ENCODE measurements at regions not wholly inside any gene's neighbourhood (a gene's known extent, or its start where the extent isn't known, plus 50 kb on each side); places are given as distances from the start of the nearest gene placed in this dataset.

DNA sequence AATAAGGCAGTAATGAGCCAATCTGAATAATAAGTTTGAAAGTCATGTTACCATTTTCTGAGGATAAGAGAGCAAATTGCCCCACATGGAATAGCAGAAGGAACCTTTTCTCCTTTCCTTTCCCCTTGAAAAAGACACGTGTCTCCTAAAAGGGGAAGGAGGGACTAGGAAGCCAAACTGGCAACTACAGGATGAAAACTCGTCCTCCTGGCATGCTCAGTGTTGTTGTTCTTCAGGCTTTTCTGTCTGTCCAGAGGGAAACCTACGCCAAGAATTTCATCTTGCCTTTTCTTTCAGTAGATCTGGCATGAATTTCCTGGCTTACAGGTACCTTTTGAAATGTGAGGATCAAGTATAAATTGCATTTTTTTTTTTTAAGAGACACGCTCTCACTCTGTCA, 355.9 kb upstream of the TLE4 start:
- no peak for DNase-seq (ENCODE audit: low spot score)

DNA sequence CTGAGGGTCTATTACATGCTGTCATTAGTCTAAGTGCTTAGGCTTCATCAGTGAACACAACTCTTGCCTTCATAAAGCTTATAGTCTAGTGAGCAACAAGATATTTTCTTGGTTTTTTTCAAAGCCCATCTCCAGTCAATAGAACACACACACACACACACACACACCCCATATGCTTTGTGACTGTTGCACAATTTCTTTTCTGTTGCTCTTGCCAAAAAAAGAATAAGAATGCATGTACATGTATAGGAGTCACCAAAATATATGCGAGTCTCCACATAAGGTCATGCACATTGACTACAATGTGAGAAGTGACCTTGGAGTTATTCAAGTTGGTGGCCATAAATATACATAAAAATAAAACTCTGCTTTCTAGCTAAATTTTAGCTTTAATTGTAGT, 351.5 kb upstream of the TLE4 start:
- DNase-seq (ENCODE audit: low spot score): no peak

- DNase-seq (ENCODE audit: low spot score): no peak
These were observed 351.1 kb upstream of the TLE4 start for GRCh38 chr9:79220666-79221065.

DNA sequence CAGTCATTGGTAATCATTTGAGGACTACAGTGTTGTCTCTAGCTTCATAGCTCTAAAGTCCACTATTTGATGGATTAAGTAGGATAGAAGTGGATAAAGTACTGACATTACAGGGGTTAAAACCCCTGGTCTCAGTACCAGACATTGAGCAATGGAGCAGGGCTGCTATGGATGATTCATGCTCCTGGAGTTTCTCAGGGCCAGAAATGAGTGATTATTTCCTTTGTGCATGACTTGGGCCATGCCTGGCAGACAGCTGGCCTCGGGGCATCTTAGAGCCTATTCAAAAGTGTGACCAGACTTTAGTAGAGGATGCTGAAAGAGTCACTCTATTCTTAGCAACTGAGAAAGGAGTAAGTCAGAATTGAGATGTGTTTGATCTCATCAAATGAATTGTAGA, 350.7 kb upstream of the TLE4 start:
- DNase-seq (ENCODE audit: low spot score): no peak

GRCh38 chr9:79222483-79222882, 349.3 kb upstream of the TLE4 start:
- DNase-seq (ENCODE audit: low spot score): no peak

GRCh38 chr9:79224672-79225433, 346.9 kb upstream of the TLE4 start:
- no peak for DNase-seq (ENCODE audit: low spot score)

- DNase-seq (ENCODE audit: low spot score): no peak
These were observed 338.2 kb upstream of the TLE4 start for GRCh38 chr9:79233542-79233941.

DNA sequence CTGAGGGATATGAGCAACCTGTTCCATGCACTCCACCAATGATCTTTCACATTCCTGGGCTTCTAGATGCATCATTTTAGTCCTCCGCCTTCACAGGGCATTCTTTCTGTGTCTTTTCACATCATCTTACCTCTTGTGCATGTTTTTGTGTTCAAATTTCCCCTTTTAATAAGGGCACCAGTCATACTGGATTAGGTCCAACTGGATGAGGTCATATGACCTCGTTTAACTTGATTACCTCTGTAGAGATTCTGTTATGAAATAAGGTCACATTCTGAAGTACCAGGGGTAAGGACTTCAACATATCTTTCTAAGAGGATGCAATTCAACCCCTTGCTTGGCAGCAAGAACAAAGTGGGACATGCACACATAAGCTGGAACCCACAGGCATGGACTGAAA, 335.3 kb upstream of the TLE4 start:
- no peak for DNase-seq (ENCODE audit: low spot score)

DNA sequence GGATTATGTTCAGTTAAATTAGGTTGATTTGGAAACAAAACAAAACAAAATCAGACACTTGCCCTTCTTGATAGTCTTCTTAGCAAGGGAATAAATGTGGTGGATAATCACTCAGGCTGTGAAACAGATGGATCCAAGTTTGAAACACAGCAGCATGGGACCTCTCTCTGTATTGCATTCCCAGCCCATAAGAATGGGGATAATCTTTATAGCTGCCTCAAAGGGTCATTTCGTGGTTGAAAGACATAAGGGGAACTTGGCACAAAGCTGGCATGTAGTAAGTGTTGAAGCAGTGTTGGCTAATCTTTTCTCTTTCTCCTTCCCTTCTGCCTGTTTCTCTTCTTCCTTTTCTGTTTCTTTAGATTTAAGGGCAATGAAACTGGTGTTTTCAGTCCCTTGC, 333.9 kb upstream of the TLE4 start:
- no peak for DNase-seq (ENCODE audit: low spot score)

- DNase-seq (ENCODE audit: low spot score): no peak
These were observed 331.0 kb upstream of the TLE4 start for GRCh38 chr9:79240774-79241173.

DNA sequence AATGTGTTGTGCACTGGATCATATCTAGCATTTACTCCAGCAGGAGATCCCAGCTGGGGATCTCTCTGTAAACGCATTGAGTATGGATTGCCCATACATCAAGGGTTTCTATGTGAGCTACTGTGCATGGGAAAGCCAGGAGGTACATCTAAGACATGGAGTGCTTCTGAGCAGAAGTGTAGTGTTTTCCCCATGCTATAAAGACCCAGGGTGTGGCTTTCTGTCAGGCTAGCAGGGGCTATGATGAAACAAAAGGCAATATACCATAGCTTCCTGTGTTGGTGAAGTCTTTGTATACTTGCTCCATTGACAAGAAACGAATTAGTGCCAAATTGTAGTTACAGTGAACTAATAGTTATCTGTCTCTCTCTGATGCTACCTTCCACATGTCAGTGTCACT, 329.3 kb upstream of the TLE4 start:
- DNase-seq (ENCODE audit: low spot score): no peak

DNA sequence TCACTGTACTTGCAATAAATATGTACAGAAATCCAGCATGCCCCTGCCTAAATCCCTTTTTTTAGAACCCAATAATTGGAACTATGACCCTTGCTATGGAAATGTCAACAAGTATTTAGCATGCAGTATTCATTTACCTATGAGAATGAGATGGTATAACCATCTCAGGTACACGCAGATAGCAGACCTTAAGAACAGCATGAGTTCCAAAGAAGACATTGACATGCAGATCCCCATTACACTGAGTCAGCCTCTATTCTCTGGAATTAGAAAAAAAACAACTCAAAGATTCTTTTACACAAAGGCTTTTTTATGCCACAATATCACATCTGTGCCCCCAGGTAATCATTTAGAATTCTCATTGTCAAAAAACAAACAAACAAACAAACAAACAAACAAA, 325.6 kb upstream of the TLE4 start:
- DNase-seq (ENCODE audit: low spot score): no peak

DNA sequence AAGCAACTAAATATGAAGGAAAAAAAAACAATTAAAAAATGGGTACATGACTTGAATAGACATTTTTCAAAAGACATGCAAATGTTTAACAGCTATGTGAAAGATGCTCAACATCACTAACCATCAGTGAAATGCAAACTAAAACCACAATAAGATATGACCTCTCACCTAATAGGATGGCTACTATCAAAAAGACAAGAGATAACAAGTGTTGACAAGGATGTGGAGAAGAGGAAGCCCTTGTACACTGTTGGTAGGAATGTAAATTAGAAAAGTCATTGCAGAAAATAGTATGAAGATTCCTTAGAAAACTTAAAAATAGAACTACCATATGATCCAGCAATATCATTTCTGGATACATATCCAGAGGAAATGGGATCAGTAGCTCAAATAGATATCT, 324.7 kb upstream of the TLE4 start:
- DNase-seq (ENCODE audit: low spot score): no peak

- DNase-seq (ENCODE audit: low spot score): no peak
These were observed 321.0 kb upstream of the TLE4 start for GRCh38 chr9:79250806-79251205.

- no peak for DNase-seq (ENCODE audit: low spot score)
These were observed 316.7 kb upstream of the TLE4 start for GRCh38 chr9:79254900-79255650.

DNA sequence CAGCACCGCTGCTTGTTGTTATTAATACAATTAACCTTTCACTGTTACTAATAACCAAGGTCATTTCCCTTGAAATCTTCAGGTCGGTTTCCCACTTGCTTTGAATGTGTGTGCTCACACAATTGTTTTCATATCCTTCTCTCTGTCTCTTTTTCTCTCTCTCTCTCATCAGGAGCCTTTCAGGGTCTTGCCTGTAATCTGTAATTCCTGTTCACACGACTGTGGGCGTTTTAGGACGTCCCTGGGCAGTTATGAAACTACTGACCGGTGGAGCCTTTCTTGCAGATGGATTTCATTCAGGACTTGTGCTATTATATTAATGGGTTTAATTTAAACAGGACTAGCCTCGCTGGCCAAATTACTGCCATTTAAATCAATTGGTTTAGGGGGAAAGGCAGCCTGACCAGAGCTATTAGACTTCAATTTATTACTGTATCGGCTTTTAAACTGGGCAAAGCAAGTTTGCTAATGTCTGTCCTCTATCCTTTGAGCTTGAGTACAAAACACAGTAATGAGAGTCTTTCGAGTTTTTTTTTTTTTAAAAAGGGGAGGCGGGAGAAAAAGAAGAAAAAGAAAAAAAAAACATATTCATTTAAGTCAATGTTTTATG, 316.0 kb upstream of the TLE4 start:
- no peak for DNase-seq (ENCODE audit: low spot score)

GRCh38 chr9:79256691-79257213, 315.0 kb upstream of the TLE4 start:
- DNase-seq (ENCODE audit: low spot score): peak; percentile 74

DNA sequence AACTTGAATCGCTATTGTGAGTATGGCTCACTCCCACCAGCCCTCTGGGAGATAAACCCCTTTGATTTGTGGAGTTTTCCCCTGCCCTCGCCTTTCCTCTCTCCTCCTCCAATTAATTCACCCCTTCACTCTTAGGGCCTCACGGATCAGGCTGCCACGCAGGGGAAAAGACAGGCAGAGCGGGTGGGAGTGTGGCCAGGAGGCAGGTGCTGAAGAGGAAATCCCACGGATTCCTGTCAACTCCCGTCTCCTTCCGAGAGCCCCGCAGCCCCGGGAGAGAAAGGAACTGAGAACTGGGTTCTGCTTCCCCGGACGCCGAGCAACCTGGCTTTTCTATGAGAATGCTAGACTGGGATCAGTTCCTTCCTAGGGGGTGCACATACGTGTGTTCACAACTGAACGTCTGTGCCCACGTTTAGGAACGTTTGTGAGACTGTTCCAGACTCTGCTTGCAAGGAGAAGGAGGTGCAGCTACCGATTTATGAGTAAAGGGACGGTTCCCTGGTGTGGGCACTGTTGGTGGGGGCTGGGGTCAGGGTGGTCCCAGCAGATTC, 314.5 kb upstream of the TLE4 start:
- peak; percentile 54 for DNase-seq (ENCODE audit: low spot score)

DNA sequence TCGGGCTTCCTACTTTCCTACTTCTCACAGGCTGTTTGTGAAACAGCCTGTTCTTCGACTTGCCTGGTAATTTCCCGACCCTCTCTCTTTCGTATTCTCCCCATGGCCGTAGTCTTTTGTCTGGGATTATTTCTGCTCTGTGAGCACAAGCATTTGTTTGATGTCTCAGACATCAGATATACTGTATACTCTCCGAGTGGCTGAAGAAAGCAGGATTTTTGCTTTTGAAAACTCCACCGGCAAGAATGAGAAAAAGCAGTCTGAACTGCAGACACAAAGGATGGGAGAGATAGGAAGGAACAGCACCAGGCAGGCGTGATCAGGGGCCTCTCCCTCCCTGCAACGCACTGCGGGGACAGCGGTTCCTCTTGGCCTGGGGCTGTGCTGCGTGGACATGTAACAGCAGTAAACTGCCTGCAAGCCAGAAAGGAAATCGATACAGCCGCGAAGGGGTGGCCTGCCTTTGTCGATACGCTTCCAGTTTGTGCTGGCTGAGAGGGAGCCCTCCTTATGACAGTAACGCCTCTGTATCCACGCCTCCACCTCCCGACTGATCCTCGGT, 313.9 kb upstream of the TLE4 start:
- DNase-seq (ENCODE audit: low spot score): peak; percentile 49

GRCh38 chr9:79259858-79260257, 311.9 kb upstream of the TLE4 start:
- DNase-seq (ENCODE audit: low spot score): no peak

GRCh38 chr9:79263628-79264027, 308.1 kb upstream of the TLE4 start:
- no peak for DNase-seq (ENCODE audit: low spot score)

- DNase-seq (ENCODE audit: low spot score): no peak
These were observed 307.7 kb upstream of the TLE4 start for GRCh38 chr9:79264041-79264440.

Measured in ecto neural progenitor cell (in vitro differentiated cells).